ENCODE measurements at regions not wholly inside any gene's neighbourhood (a gene's known extent, or its start where the extent isn't known, plus 50 kb on each side); places are given as distances from the start of the nearest gene placed in this dataset.

DNA sequence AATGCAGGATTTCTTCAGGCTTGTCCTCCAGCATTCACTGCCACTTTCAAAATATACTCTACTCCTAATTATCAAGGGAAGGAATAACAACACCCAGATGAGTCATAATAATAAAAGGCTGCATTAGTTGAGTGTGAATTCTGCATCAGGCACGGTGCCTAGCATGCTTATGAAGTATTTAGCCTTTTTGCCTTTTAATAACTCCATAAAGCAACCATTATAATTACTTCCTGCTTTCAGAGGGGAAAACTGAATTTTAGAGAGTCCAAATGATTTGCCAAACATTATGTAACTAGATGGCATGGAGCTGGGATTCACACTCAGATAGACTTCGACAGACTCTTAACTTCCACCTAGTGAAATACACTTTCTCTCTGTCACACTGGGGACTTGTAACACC is 2365.5 kb downstream of the PCDH7 start:
- Histone ChIP-seq H3F3A (ENCODE audit: insufficient read depth) (peaks cover 62% of the 10 kb centered on the region), H3K4me1 (ENCODE audit: insufficient read depth) (peaks cover 59% of the 10 kb centered on the region), H3K4me2 (ENCODE audit: unreplicated experiment) (peak overlapping the region; percentile 1), H4K20me1 (ENCODE audit: insufficient read depth) (no peaks in the 10 kb centered on the region), H3K9me2 (ENCODE audit: insufficient read depth) (no peaks in the 10 kb centered on the region), H3K4me3 (no peak overlapping the region), H3K9ac (0 out of 2 replicates have a peak overlapping the region, but pooled peaks have one; percentile 6), H3K9me3 (ENCODE audit: low read depth) (no peaks in the 10 kb centered on the region), H3K79me2 (ENCODE audit: insufficient read depth) (no peaks in the 10 kb centered on the region), H3K27me3 (replicated peaks; ENCODE audit: insufficient read depth) (no peaks in the 10 kb centered on the region), H3K36me3 (ENCODE audit: low read depth) (no peaks in the 10 kb centered on the region), H2AFZ (no peak overlapping the region), H3K27ac (peak overlapping the region; percentile 61)
- in situ Hi-C loops (cut with MboI): no loop called here
- WGBS, 2 experiments (ENCODE audit: low coverage in 1 of 2, low lambda C conversion rate in 2 of 2, missing lambda C conversion rate in 2 of 2): 0 to 5% methylated on average over 2 of the region's 2 CpGs
- no peak for TF ChIP-seq EZH2 (IDR thresholded peaks at IDR 0.05; ENCODE audit: insufficient read depth, poor library complexity, severe bottlenecking)
- no peak for TF ChIP-seq EZH2phosphoT487 (IDR thresholded peaks at IDR 0.05; ENCODE audit: insufficient read depth, low read depth)
- DNase-seq: peak; percentile 29

DNA sequence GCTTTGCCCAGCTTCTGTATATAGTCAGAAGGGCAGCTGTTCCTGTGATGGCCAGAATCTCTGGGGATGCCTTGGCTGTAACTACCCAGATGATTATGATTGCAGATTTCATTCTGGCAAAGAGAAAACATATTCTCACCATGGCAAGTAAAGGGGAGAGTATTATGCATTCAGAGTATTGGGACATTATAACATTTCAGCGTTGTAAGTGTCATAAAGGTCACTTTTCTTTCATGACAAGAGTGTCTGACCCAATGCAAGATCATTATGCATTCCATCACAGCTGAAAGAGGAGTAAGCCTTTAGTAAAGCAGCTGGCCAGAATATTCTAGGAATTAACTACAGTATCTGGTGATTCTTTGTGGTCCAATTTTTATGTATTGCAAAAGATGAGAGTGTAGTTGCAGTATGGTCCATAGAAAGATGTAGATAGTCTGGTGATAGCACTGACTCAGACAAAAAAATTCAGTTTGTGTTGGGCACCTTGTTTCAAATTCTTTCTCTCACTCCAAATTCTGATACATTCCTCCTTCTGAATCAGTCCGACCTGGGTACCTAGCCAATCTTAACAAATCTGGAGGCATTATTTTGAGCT is 2366.3 kb downstream of the PCDH7 start:
- no peaks in the 10 kb centered on the region for H3K79me2 ChIP-seq (ENCODE audit: insufficient read depth)
- H3F3A ChIP-seq (ENCODE audit: insufficient read depth): peaks cover 65% of the 10 kb centered on the region
- TF ChIP-seq EZH2 (IDR thresholded peaks at IDR 0.05; ENCODE audit: insufficient read depth, poor library complexity, severe bottlenecking): no peak
- no peak for TF ChIP-seq EZH2phosphoT487 (IDR thresholded peaks at IDR 0.05; ENCODE audit: insufficient read depth, low read depth)

DNA sequence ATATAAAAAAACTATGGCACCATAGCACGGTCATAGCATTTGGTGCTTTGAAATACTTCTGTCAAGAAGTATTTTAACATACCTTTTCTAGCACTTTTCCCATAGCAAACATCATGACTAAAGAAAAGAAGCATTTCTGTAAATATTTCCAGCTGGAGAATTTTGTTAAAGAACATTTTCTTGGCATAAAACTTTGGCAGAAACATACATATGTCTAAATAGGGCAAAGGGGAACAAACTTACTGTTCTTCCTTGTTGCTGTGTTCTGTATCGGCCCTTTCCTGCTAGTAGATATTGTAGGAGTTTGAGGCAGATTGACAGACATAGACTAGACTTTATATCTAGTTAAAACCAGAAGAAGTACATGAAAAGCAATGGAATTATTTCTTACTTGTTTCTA is 2368.5 kb downstream of the PCDH7 start:
- Histone ChIP-seq H3K9me3 (ENCODE audit: low read depth) (no peaks in the 10 kb centered on the region), H3K4me3 (no peak overlapping the region), H3K9me2 (ENCODE audit: insufficient read depth) (no peaks in the 10 kb centered on the region), H3K79me2 (ENCODE audit: insufficient read depth) (no peaks in the 10 kb centered on the region), H3K27ac (peak overlapping the region; percentile 61), H3K4me2 (ENCODE audit: unreplicated experiment) (peak overlapping the region; percentile 31), H3K4me1 (ENCODE audit: insufficient read depth) (peaks cover 65% of the 10 kb centered on the region), H4K20me1 (ENCODE audit: insufficient read depth) (no peaks in the 10 kb centered on the region), H3F3A (ENCODE audit: insufficient read depth) (peaks cover 82% of the 10 kb centered on the region), H3K36me3 (ENCODE audit: low read depth) (no peaks in the 10 kb centered on the region), H3K9ac (no peak overlapping the region), H2AFZ (peak overlapping the region; percentile 29), H3K27me3 (replicated peaks; ENCODE audit: insufficient read depth) (no peaks in the 10 kb centered on the region)
- 10 to 18% methylated on average over 2 of the region's 2 CpGs for WGBS, 2 experiments (ENCODE audit: low coverage in 1 of 2, low lambda C conversion rate in 2 of 2, missing lambda C conversion rate in 2 of 2)
- TF ChIP-seq EZH2 (IDR thresholded peaks at IDR 0.05; ENCODE audit: insufficient read depth, poor library complexity, severe bottlenecking) (no peak), EZH2phosphoT487 (IDR thresholded peaks at IDR 0.05; ENCODE audit: insufficient read depth, low read depth) (no peak)
- in situ Hi-C loops (cut with MboI): no loop called here
- peak; percentile 63 for DNase-seq

More for the DNA sequence above, 2366.3 kb downstream of the PCDH7 start:
- H4K20me1 ChIP-seq (ENCODE audit: insufficient read depth): no peaks in the 10 kb centered on the region
- peaks cover 62% of the 10 kb centered on the region for H3K4me1 ChIP-seq (ENCODE audit: insufficient read depth)
- DNase-seq: peak; percentile 64
- peak overlapping the region; percentile 61 for H3K27ac ChIP-seq
- H3K9me2 ChIP-seq (ENCODE audit: insufficient read depth): no peaks in the 10 kb centered on the region
- 10 to 15% methylated on average over 2 of the region's 2 CpGs for WGBS, 2 experiments (ENCODE audit: low coverage in 1 of 2, low lambda C conversion rate in 2 of 2, missing lambda C conversion rate in 2 of 2)
- in situ Hi-C loops (cut with MboI): no loop called here
- H3K36me3 ChIP-seq (ENCODE audit: low read depth): no peaks in the 10 kb centered on the region
- H3K27me3 ChIP-seq (replicated peaks; ENCODE audit: insufficient read depth): no peaks in the 10 kb centered on the region
- H3K4me2 ChIP-seq (ENCODE audit: unreplicated experiment): peak overlapping the region; percentile 1
- no peak overlapping the region for H2AFZ ChIP-seq
- H3K9ac ChIP-seq: 0 out of 2 replicates have a peak overlapping the region, but pooled peaks have one; percentile 6
- no peak overlapping the region for H3K4me3 ChIP-seq
- no peaks in the 10 kb centered on the region for H3K9me3 ChIP-seq (ENCODE audit: low read depth)

- TF ChIP-seq EZH2phosphoT487 (IDR thresholded peaks at IDR 0.05; ENCODE audit: insufficient read depth, low read depth): no peak
- no peak for TF ChIP-seq EZH2 (IDR thresholded peaks at IDR 0.05; ENCODE audit: insufficient read depth, poor library complexity, severe bottlenecking)
- Histone ChIP-seq H3K9me3 (ENCODE audit: low read depth) (no peaks in the 10 kb centered on the region), H3F3A (ENCODE audit: insufficient read depth) (peaks cover 66% of the 10 kb centered on the region), H4K20me1 (ENCODE audit: insufficient read depth) (no peaks in the 10 kb centered on the region), H3K27ac (peak overlapping the region; percentile 49), H3K4me2 (ENCODE audit: unreplicated experiment) (no peak overlapping the region), H3K9ac (no peak overlapping the region), H3K79me2 (ENCODE audit: insufficient read depth) (no peaks in the 10 kb centered on the region), H2AFZ (peak overlapping the region; percentile 21; the same call in 1 of the 2 replicates), H3K27me3 (replicated peaks; ENCODE audit: insufficient read depth) (no peaks in the 10 kb centered on the region), H3K4me1 (ENCODE audit: insufficient read depth) (peaks cover 54% of the 10 kb centered on the region), H3K4me3 (no peak overlapping the region), H3K9me2 (ENCODE audit: insufficient read depth) (no peaks in the 10 kb centered on the region), H3K36me3 (ENCODE audit: low read depth) (no peaks in the 10 kb centered on the region)
- DNase-seq: peak; percentile 10
- in situ Hi-C loops (cut with MboI): no loop called here
- 80 to 86% methylated on average over 6 of the region's 6 CpGs for WGBS, 2 experiments (ENCODE audit: low coverage in 1 of 2, low lambda C conversion rate in 2 of 2, missing lambda C conversion rate in 2 of 2)
Measured at GRCh38 chr4:33090910-33091309, 2370.7 kb downstream of the PCDH7 start.
